IPS-NIHi7 (cell line): ENCODE measurements at regions not wholly inside any gene's neighbourhood (a gene's known extent, or its start where the extent isn't known, plus 50 kb on each side); places are given as distances from the start of the nearest gene placed in this dataset.

Source experiments
- DNase-seq: peaks from one replicate; pipeline ENCODE4 v3.0.0; 2012; ENCODE audit warnings: mixed read lengths; ENCODE audit errors: extremely low spot score

DNA sequence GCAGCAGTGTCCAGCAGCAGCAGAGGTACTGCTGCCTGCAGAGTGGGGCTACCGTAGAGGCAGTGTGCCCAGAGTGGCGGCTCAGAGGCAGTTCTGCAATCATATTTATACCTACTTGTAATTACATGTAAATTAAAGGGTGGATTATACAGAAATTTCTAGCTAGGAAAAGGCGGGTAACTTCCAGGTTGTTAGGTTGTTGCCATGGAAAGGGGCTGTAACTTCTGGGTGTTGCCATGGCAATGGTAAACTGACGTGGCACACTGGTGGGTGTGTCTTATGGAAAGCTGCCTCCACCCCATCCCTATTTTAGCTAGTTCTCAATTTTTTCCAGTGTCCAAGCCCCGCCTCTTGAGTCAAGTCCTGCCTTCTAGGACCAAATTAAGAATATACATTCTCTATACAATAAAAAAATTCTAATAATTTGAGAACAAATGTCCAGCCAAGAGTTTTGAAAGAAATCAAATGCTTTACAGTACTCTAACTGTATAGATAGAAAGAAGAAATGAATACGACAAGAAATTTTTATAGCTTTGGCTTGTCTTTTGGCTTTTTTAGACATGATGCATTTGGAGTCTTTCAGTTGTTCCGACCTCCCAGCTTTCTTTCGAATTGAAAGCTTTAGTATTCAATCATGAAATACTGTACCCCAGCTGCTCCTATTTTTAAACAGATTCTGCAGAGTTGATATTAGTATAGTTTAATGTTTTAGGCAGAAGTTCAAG, 816.6 kb downstream of the DIAPH3 start:
- no peak for DNase-seq

DNA sequence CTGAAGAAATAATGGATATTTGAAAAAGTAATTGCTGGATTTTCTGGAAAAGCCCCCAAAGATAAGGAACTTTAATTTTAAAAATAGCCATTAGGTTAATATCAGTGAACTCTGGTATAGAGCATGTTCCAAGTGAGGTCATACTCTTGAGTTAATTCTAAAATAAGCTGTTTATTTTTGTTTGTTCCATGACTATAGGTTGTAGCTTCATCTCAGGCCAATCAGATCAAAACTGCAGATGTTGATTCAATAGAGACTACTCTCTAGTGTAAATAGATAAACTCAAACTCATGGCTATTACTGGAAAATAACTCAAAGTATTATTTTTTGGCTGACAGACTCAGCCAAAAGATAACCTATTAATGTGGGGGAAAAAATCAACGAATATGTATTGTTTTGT, 815.1 kb downstream of the DIAPH3 start:
- no peak for DNase-seq

DNA sequence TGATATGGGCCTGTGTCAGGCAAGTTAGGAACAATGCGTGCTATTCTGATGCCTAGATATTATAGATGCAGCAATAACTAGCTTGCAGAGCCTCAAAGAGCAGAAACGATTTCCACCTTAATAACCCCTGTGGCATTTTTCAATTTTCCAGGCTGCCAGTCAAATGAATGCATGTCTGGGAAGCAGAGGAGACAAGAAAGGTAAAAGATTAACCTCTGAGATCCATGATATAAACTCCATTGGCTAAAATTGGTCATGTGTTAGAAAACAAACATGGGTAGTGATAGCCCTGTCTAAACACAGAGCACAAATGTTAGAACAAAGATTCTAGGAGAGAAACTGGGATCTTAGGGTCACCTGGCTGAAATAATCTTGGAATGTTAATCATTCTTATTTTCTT, 811.1 kb downstream of the DIAPH3 start:
- no peak for DNase-seq

DNA sequence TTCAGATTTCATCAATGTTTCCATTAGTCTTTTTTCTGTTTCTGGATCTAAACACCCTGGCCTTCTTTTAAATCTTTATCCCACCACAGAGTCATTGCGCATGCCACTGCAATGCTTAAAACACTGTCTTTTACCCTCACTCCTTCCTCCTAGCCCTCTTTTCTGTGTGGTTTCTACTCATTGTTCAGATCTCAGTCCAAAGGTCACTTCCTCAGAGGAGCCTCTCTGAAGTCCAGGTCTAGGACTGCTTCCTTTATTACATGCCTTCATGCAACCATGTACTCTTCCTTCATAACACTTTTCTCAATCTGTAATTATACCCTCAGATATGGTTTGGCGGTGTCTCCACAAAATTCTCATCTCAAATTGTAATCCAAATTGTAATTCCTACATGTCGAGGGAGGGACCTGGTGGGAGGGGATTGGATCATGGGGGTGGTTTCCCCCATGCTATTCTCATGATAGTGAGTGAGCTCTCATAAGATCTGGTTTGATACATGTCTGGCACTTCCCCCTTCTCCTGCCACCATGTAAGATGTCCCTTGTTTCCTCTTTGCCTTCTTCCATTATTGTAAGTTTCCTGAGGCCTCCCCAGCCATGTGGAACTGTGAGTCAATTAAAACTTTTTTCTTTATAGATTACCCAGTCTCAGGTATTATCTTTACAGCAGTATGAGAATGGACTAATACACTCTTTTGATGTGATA, 808.9 kb downstream of the DIAPH3 start:
- no peak for DNase-seq

DNA sequence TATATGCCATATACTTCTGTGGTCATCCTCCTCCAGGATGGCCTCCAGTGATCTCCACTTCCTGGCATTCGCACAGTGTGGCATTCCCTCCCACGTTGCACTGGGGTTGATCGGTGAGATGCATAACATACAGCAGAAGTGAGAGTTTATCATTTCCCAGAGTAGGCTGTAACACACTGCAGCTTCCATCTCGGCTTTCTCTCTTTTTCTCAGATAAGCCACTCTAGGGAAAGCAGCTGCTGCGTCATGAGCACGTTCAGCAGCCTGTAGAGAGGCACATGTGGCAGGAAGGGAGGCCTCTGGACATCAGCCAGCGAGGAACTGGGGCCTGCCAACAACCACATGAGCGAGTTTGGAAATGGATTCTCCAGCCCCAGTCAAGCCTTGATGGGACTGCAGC, 807.1 kb downstream of the DIAPH3 start:
- no peak for DNase-seq

DNA sequence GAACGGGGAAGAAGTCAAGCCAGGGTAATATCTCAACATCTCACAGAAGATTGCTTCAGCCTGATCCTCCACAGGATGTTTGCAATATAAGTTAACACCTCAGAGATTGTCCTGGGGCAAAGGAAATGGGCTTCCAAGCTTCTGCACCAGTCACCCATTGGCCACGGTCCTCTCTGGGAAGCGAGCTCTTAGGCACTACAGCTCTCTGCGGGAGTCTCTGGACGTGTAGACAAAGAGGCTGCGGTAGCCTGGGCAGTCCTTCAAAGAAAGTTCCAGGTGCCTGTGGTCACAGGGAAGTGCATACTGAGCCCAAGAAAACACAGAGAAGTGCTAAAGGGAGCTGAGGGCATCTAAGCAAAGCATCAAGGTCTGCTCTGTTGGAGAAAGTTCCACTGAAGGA, 805.7 kb downstream of the DIAPH3 start:
- no peak for DNase-seq

DNA sequence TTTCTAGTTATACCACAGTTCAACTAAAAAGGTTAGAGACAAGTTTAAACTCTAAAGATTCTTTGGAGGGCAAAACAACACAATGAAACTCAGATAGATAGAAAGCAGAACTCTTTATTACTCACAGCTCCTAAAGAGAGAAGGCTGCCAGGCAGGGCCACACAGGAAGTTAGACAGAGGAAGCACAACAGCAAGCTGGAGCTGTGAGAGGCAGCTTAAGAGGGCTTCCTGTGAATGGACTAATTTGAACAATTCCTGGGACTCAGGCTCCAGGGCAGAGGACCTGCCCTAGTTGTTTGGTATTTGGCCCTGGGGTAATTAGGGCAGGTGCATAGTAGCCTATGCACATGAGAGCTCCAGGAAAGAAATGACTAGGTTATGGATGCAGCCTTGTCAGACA, 803.6 kb downstream of the DIAPH3 start:
- DNase-seq: no peak

DNA sequence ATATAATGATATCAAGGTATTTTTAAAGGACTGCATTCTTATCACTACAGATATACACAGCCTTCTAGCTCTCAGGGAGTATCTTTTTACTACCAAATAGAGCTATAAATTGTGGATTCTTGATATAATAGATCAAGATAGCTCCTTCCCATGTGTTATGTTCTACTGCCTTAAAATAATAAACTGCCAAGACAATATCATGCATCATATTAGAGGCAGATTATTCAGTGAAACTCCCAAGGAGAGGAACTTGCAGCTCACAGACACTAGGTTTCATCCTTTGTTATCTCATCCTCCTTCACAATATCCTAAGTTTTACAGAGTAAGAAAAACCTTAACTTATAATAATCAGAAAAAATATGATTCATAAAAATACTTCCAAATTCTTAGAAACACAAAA, 802.8 kb downstream of the DIAPH3 start:
- DNase-seq: no peak

DNA sequence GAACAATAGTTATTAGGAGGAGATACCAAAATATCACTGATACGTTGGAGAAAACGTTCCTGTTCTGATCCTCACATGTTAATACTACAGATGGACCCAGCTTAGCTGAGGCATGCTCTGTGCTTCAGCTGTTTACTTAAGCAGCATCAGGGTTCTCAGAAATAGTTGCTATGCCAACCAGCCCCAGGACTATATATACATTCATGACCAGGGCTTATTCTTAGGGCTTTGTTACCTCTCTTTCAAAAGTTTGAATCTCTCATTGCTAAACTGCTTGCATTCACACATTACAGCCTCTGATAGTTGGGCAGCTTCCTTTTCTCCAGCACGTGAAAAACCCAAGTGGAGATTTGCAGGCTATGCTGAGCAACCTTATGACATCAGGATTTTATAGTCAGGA, 800.4 kb downstream of the DIAPH3 start:
- no peak for DNase-seq

DNA sequence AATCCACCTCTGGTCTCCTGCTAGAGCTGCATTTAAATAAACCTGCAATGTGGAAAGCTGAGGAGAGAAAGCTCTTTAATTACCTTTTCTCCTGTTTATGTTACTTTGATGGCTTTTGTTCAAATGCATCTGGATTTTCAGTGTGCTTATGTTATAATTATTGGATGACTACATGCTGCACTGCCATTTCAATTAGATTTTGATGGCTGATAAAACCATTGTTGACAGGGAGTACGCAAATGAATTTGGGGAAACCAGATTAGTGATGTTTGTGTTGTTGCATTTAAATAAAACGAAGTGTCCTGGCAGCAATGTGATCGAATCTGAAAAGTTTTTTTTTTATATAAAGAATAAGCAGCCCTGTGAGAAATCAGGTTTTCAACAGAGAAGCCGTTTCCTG, 799.8 kb downstream of the DIAPH3 start:
- DNase-seq: no peak

DNA sequence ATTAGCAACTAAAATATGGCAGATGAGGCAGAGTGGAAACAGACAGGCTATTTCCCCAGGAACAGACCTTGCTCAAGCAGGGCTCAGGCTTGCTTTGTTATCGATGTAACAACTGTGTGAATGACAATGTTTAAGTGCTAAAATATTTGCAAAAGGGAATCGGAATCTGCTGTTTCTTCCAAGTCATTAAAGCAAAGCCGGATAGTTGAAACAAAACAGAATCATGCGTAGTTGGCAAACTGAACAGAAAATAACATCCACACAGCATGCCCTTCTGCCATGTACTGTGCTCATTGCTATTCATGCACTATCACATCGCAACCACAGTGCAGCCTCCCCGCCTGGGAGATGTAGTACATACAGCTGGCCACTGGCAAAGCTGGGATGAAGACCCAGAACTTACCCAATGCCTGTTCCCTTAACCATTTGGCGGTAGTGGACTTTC, 799.1 kb downstream of the DIAPH3 start:
- peak; percentile 38 for DNase-seq

DNA sequence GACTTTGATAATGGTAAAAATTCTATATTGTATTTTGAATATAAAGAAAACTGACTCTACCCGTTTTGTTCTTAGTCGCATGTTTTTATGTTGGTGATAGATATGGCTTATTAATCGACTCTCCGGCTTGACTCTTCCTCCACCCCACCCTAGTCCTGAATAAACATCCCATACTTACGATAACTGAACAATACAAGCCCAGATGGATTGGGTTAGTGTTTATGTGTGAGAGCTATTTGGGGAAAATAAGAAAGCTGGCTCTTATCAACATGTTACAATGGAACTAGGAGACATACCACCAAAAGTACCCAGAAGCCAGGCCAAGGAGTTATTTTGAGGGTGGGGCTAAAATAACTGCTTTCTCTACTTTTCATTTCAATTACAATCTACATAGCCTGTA, 796.3 kb downstream of the DIAPH3 start:
- DNase-seq: no peak

DNA sequence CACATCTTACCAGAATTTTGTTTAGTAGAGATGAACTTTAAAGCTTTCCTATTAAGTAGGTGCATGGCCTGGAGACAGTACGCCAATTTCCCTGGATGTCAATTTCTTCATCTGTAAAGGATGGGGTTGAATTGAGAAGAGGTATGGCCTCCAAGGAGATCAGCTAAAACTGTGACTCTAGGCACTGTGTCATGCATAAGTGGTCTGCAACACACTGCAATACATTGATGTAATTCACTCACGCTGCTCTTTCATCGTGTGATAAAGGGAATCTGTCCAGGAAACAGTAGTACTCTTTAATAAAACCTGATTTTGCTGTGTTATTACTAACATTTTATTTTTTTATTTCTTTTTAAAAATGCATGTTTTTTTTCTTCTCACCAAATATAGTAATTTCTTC, 795.8 kb downstream of the DIAPH3 start:
- no peak for DNase-seq

DNA sequence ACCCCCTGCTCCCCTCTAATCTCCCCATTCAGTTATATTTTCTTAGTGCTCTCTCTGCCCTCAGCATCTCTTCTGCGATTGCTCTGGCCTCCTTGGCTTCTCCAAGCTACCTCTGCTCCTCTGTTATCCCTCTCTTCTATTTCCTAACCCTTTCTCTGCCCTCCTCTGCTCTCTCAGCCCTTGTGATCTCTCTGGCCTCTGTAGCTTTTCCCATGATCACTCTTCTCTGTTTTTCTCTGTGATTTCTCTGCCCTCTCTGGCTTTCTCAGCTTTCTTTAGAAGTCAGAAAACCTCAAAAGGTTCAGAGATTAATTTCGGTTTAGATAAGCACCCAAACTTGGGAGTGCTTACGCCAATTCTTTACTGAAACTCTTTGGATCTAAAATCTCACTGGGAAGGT, 795.0 kb downstream of the DIAPH3 start:
- DNase-seq: no peak

DNA sequence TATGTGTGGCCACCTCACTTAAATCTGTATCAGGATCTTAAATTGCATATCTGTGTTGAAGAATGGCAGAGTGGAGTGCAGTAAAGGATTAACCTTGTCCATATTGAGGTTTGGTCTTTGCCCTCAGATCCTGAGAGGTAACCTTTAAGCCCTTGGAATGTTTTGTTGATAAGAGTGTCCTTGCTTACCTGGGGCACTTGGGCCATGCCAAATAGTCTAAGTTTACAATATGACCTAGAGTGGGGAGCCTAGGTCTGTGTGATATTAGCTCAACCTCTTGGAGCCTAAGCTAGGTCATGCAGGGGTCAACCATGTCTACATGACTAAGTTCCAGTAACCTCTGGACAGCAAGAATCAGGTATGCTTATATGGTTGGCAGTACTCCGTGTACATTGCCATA, 792.5 kb downstream of the DIAPH3 start:
- no peak for DNase-seq

DNA sequence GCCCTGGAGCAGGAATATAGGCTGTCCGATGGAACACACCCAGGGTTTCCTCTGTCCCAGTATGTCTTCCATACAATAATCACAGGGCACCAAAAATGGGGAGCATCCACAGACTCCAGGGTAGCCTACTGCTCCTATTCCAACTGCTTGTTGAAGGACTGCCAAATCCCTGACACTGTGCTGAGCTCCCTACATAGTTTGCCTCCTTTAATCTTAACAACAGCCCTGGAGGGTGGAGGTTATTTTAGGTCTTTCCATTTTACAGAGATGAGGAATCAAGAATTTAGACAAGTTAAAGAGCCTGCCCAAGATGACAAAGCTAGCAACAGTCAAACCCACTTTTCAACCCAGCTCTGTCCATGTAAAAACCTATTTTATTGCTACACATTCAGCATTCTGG, 790.4 kb downstream of the DIAPH3 start:
- DNase-seq: no peak

DNA sequence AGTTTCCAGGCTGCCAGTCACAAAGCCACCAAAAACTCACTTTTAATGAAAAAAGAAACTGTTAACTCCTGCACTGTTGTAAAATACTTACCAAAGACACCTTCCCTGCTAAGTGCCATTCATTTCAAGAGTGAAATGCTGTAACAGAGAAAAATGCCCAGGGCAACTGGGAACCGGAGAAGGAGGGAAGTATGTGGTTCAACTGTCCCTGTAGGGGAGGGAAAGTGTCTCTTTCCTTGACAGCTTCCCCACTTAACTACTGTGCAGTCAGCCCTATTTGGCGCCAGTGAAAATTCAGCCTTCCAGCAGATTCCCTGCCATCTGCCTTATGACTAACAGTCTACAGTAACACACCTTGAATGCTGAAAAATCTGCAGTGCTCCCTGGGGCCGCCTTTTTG, 789.0 kb downstream of the DIAPH3 start:
- DNase-seq: peak; percentile 33

DNA sequence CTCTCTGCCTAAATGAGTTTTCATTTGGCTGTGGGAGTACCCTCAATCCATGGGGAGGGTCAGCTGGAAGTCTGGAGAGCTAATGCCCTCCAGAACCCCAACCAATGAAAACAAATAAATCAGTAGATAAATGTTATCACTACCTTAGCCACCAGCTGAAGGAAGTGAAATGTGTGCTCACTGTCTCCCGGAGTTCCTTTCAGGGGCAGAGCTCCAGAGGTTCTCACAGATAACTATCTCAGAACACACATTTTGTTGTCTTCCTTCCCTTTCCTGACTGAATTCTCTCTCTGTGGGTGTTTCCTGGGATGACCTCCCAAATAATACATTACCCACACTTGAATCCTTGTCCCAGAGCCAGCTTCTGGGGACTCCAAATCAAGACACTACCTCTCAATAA, 779.6 kb downstream of the DIAPH3 start:
- no peak for DNase-seq

DNA sequence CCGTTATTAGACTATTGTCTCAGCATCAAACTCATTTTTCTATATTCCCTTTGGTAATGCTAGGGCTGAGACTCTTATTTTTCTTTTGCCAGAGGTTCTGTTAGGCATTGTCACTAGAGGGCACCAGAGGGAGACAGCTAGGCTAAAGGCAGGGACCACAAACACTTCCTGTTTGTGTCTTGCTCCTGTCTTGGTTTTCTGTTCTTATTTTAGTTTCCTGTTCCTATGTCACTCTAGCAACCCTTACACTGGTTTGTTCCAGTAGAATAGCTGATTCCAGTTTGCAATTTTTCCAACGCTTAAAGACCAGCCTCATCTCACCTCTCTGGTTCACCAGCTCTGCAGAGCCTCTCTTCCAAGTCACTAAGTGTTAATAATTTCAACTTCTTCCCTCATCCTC, 772.0 kb downstream of the DIAPH3 start:
- peak; percentile 77 for DNase-seq

DNA sequence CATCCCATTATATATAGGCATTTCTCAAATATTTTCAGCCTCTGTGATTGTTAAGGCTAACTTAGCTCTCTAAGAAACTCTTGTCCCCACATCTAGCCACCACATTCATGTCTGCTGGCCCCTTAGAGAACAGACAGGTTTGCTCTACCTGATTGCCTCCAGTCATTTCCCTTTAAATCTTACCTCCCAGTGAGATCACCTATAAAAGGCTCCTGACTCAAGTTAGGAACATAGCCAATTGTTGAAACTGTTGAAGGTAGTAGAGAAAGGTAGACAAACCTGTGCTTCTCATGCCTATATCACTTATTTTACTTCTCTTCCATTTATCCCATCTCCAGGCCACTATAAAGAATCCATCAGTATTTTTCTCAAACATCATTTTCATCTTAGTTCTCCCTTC, 771.4 kb downstream of the DIAPH3 start:
- DNase-seq: no peak

DNA sequence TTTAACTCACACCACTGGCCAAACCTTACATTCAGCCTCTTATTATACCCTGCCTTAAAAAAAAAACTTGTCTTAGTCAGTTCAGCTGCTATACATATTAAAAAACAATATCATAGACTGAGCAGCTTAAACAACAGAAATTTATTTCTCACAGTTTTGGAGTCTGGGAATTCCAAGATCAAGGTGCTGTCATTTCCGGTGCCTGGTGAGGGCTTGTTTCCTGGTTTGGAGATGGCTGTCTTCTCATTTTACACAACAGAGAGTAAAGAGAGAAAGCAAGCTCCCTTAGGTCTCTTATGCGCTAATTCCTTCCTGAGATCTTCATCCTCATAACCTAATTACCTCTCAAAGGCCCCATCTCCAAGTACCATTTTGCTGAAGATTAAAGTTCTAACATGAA, 769.2 kb downstream of the DIAPH3 start:
- DNase-seq: no peak

DNA sequence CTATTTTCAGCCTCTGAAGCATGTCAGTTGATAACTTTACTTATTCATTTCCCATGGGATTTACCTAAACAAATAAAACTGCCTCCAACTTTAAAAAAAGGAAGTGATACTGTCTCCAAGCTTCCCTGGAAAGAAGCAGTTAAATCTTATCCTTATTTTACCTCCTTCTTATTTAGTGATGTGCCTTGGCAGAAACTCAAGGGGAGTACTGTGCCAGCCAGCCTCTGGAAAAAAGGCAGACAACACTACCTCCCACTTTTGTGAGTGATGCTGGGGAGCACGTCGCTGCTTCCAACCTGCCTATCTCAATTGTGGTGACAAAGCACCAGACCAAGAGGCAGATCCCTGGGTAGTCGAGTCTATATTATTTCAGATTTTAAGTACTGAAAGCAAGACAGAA, 765.6 kb downstream of the DIAPH3 start:
- DNase-seq: no peak

DNA sequence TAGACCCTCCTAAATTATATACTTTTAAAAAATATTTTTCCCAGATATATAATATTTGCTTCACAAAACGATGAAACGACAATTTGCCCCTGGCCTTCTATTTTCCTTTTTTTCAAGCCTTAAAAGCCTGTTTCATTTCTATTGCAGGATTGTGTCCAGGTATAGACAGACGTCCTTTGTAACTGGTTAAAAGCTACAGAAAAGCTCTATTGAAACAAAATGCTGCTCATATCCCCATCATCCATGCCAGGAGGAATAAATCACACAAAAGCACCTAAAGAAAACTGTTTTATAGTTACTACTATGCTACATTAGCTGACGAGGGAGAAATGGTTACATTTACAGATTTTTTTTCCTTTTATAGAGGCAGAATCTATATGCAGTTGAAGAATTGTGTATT, 765.1 kb downstream of the DIAPH3 start:
- no peak for DNase-seq

DNA sequence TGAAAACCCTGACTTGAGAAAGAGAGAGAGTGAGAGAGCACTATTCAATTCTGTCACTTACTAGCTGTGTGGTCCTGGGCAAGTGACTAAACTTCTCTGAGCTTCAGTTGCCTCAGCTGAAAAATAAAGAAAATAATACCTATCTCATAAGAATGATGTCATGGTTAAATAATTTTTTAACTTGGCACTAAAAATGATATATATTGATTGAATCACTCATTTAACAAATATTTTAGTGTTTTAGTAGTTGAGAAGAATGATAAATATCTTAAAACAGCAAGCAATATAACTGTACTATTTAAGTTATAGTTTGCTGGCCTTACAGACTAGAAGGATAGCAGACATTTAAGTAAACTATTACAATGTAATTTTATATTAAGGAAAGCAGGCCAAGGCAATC, 764.2 kb downstream of the DIAPH3 start:
- DNase-seq: no peak
